ENCODE measurements at regions not wholly inside any gene's neighbourhood (a gene's known extent, or its start where the extent isn't known, plus 50 kb on each side); places are given as distances from the start of the nearest gene placed in this dataset.

DNA sequence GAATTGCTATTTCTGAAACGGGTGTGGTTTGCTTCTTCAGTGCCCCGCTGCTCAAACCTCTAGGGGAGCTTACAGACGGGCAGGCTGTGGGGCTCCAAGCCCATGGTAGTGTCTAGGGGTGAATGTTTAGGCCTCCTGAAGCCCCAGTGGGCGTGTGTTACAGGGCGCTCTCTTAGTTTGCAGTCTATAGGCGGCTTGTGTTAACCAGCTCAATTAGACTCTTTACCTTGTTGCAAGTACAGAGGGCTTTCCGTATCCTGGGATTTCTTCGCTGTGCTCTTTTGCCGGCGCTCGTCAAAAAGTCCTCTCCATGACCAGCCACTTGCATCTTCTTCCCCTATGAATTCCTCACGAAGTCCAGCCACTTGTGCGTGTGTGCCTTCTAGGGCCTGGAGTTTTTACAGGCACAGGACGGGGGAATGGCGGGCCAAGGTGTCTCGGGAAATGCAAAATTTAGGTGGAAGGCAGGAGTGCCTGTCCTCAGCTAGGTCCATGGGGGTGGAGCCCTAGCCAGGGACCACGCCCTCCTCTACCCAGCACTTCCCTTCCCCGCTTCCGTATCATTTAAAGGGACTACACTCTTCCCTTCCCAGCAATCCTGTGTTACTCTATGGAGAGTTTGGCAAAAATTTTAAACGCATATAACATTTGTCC lies 94.5 kb downstream of the HTR1B start:
- Histone ChIP-seq H4K20me1 (ENCODE audit: insufficient read depth, low read length) (no peaks in the 10 kb centered on the region), H3K79me2 (ENCODE audit: insufficient read depth, low read length) (no peaks in the 10 kb centered on the region), H3K4me2 (ENCODE audit: low read depth, low read length) (no peak overlapping the region), H3K27me3 (ENCODE audit: control insufficient read depth in 1 of 2, insufficient read depth in 2 of 2, low read length in 2 of 2) (no peaks in the 10 kb centered on the region), H3K9ac (ENCODE audit: insufficient read depth, low read depth, low read length) (no peak overlapping the region), H3K27ac (ENCODE audit: extremely low read length, insufficient read depth, low read length) (no peak overlapping the region), H3K4me1 (ENCODE audit: insufficient read depth, low read length) (no peaks in the 10 kb centered on the region), H3K36me3 (replicated peaks in 1 of 2; ENCODE audit: control insufficient read depth in 1 of 2, insufficient read depth in 2 of 2, low read length in 2 of 2) (no peaks in the 10 kb centered on the region), H3K9me3 (ENCODE audit: low read length) (no peaks in the 10 kb centered on the region), H2AFZ (ENCODE audit: low read length) (no peak overlapping the region), H3K4me3 (replicated peaks in 1 of 3; ENCODE audit: insufficient read depth in 1 of 3, low read depth in 2 of 3, low read length in 3 of 3) (no peak overlapping the region)
- ChIA-PET CTCF (ENCODE audit: low intra/inter-chr PET ratio, low total read pairs) (no interaction called here), POLR2A (no interaction called here)
- intact Hi-C loops (cut with micrococcal nuclease; ENCODE audit: unreplicated experiment) (no loop called here), in situ Hi-C loops (cut with HindIII; ENCODE audit: extremely low pct_ligation_motif_present, low pct_unique_long_range_greater_than_20kb) (no loop called here)
- ATAC-seq (no peak), DNase-seq (ENCODE audit: low spot score) (no peak), FAIRE-seq (no peak)
- WGBS (ENCODE audit: low lambda C conversion rate): 39% methylated on average over 20 of the region's 20 CpGs
- TF ChIP-seq FOXP1 (IDR thresholded peaks at IDR 0.05) (no peak), FOXP1 (CRISPR knock-in tag; IDR thresholded peaks at IDR 0.05) (no peak), PAX8 (CRISPR knock-in tag; IDR thresholded peaks at IDR 0.05; ENCODE audit: borderline replicate concordance) (no peak), SNAI1 (CRISPR knock-in tag; IDR thresholded peaks at IDR 0.05; ENCODE audit: borderline replicate concordance) (no peak), GFI1 (CRISPR knock-in tag; IDR thresholded peaks at IDR 0.05; ENCODE audit: borderline replicate concordance) (no peak), PAWR (CRISPR knock-in tag; IDR thresholded peaks at IDR 0.05; ENCODE audit: borderline replicate concordance) (no peak), POLR2A (IDR thresholded peaks at IDR 0.05; ENCODE audit: insufficient read depth in 1 of 2, low read depth in 2 of 2, low read length in 2 of 2) (no peak), KLF15 (CRISPR knock-in tag; IDR thresholded peaks at IDR 0.05; ENCODE audit: borderline replicate concordance) (no peak), TMF1 (CRISPR knock-in tag; IDR thresholded peaks at IDR 0.05; ENCODE audit: low read depth) (no peak), ZNF143 (CRISPR knock-in tag; IDR thresholded peaks at IDR 0.05) (no peak)
- TF ChIP-seq, protein P1, sequence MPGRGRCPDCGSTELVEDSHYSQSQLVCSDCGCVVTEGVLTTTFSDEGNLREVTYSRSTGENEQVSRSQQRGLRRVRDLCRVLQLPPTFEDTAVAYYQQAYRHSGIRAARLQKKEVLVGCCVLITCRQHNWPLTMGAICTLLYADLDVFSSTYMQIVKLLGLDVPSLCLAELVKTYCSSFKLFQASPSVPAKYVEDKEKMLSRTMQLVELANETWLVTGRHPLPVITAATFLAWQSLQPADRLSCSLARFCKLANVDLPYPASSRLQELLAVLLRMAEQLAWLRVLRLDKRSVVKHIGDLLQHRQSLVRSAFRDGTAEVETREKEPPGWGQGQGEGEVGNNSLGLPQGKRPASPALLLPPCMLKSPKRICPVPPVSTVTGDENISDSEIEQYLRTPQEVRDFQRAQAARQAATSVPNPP (CRISPR knock-in tag; IDR thresholded peaks at IDR 0.05): no peak
- TF ChIP-seq, protein P2, sequence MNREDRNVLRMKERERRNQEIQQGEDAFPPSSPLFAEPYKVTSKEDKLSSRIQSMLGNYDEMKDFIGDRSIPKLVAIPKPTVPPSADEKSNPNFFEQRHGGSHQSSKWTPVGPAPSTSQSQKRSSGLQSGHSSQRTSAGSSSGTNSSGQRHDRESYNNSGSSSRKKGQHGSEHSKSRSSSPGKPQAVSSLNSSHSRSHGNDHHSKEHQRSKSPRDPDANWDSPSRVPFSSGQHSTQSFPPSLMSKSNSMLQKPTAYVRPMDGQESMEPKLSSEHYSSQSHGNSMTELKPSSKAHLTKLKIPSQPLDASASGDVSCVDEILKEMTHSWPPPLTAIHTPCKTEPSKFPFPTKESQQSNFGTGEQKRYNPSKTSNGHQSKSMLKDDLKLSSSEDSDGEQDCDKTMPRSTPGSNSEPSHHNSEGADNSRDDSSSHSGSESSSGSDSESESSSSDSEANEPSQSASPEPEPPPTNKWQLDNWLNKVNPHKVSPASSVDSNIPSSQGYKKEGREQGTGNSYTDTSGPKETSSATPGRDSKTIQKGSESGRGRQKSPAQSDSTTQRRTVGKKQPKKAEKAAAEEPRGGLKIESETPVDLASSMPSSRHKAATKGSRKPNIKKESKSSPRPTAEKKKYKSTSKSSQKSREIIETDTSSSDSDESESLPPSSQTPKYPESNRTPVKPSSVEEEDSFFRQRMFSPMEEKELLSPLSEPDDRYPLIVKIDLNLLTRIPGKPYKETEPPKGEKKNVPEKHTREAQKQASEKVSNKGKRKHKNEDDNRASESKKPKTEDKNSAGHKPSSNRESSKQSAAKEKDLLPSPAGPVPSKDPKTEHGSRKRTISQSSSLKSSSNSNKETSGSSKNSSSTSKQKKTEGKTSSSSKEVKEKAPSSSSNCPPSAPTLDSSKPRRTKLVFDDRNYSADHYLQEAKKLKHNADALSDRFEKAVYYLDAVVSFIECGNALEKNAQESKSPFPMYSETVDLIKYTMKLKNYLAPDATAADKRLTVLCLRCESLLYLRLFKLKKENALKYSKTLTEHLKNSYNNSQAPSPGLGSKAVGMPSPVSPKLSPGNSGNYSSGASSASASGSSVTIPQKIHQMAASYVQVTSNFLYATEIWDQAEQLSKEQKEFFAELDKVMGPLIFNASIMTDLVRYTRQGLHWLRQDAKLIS (CRISPR knock-in tag; IDR thresholded peaks at IDR 0.05): no peak
- no TSS peak for BruUV-seq (replicated peaks)

All from HepG2 (cell line).